Psoas muscle (tissue), 7 donors: ENCODE measurements at regions not wholly inside any gene's neighbourhood (a gene's known extent, or its start where the extent isn't known, plus 50 kb on each side); places are given as distances from the start of the nearest gene placed in this dataset.

Experiments
- ATAC-seq, 4 donors: fragments of 200-7000 bp; cut with Tn5 transposase; one replicate each; pipeline ENCODE4 v1.9.1; 2020; ENCODE audit warnings: moderate library complexity in 3 of 4, mild to moderate bottlenecking in 2 of 4
- DNase-seq, 2 donors: peaks; one replicate each; pipeline ENCODE4 v3.0.0-alpha.2; 2020
- H3K27ac ChIP-seq: fragments of 200-600 bp; one replicate; pipeline ENCODE4 v1.8.0; 2022
- H3K27me3 ChIP-seq, 3 donors: fragments of 200-600 bp in 1 of 3; one replicate each; pipeline versions ENCODE4 v1.6.1 to v1.8.0; 2013 to 2022; ENCODE audit warnings: low read length in 2 of 3, mild to moderate bottlenecking in 2 of 3, moderate library complexity in 1 of 3; ENCODE audit not compliant: insufficient read depth in 3 of 3
- H3K36me3 ChIP-seq, 2 donors: fragments of 200-600 bp in 1 of 2; one replicate each; pipeline versions ENCODE4 v1.6.1 to v1.8.0; 2013 to 2022; ENCODE audit warnings: low read depth in 1 of 2, mild to moderate bottlenecking in 1 of 2, moderate library complexity in 1 of 2; ENCODE audit not compliant: insufficient read depth in 1 of 2
- H3K4me1 ChIP-seq: fragments of 200-600 bp; one replicate; pipeline ENCODE4 v1.8.0; 2022
- H3K4me3 ChIP-seq: fragments of 200-600 bp; one replicate; pipeline ENCODE4 v1.8.0; 2022; ENCODE audit warnings: mild to moderate bottlenecking
- H3K9me3 ChIP-seq: fragments of 200-600 bp; one replicate; pipeline ENCODE4 v1.8.0; 2022
- CTCF ChIP-seq: fragments of 200-600 bp; IDR thresholded peaks from one replicate; pipeline ENCODE4 v1.8.0; 2022; ENCODE audit warnings: antibody characterized with exemption
- WGBS, 3 donors: extraction: QIAGEN DNeasy Blood & Tissue Kit; methylation state at CpG; one replicate each; pipeline versions ENCODE4 v1.1.6 to v1.1.7; 2013; 5-methylcytosine and 5-hydroxymethylcytosine counted together
- intact Hi-C, 2 donors: fragments of 100-400 bp; cut with DNase I; formaldehyde crosslinking; loops; one replicate each; pipeline versions ENCODE4 v1.11.0 to v1.14.2; 2022
- donor health status: healthy with polysubstance abuse.
- donor health status: DM: no; HTN: no; CAD: no; lungs with moderate emphysema.
- donor health status: Bipolar disorder and iron deficiency.
- donor health status: healthy.
- donor health status: DM: yes; HTN: yes; CAD: no.
- donor health status: DM: no; HTN: no; CAD: no.
- donor health status: DM: yes; HTN: yes; CAD: no.

- ATAC-seq = no peak
- intact Hi-C loops = no loop called here
- H3K27ac ChIP-seq = no peak overlapping the region
Measured at GRCh38 chr2:103364177-103364576, 602.3 kb downstream of the TMEM182 start.

GRCh38 chr2:103365071-103365470 is 603.2 kb downstream of the TMEM182 start:
- intact Hi-C loops = no loop called here
- DNase-seq = no peak
- WGBS, 3 donors = 80 to 90% (median 83%) methylated on average over 4 of the region's 4 CpGs
- Histone ChIP-seq H3K4me1 (no peaks in the 10 kb centered on the region), H3K9me3 (no peaks in the 10 kb centered on the region), H3K27me3 (no peaks in the 10 kb centered on the region), H3K27ac (no peak overlapping the region), H3K36me3 (no peaks in the 10 kb centered on the region), H3K4me3 (no peak overlapping the region)
- ATAC-seq = no peak
- TF ChIP-seq CTCF = no peak

More at GRCh38 chr2:103364177-103364576, 602.3 kb downstream of the TMEM182 start:
- H3K36me3 ChIP-seq = no peaks in the 10 kb centered on the region
- no peak for TF ChIP-seq CTCF
- H3K4me1 ChIP-seq = no peaks in the 10 kb centered on the region
- 25 to 38% (median 31%) methylated on average over 4 of the region's 4 CpGs for WGBS, 3 donors
- no peak for DNase-seq
- H3K9me3 ChIP-seq = no peaks in the 10 kb centered on the region
- H3K27me3 ChIP-seq = no peaks in the 10 kb centered on the region
- no peak overlapping the region for H3K4me3 ChIP-seq

- ATAC-seq (no peak), DNase-seq (no peak)
- no peak for TF ChIP-seq CTCF
- H3K4me1 ChIP-seq = no peaks in the 10 kb centered on the region
- H3K27me3 ChIP-seq = no peaks in the 10 kb centered on the region
- intact Hi-C loops = no loop called here
- 87 to 93% (median 89%) methylated on average over 4 of the region's 4 CpGs for WGBS, 3 donors
- no peaks in the 10 kb centered on the region for H3K9me3 ChIP-seq
- H3K27ac ChIP-seq = no peak overlapping the region
- no peak overlapping the region for H3K4me3 ChIP-seq
- no peaks in the 10 kb centered on the region for H3K36me3 ChIP-seq
Measured at GRCh38 chr2:103367877-103368276, 606.0 kb downstream of the TMEM182 start.

GRCh38 chr2:103383541-103383940 is 621.7 kb downstream of the TMEM182 start:
- H3K27ac ChIP-seq = no peak overlapping the region
- DNase-seq (no peak), ATAC-seq (no peak)
- no peaks in the 10 kb centered on the region for H3K36me3 ChIP-seq
- no peak for TF ChIP-seq CTCF
- intact Hi-C loops = no loop called here
- no peaks in the 10 kb centered on the region for H3K4me1 ChIP-seq
- no peaks in the 10 kb centered on the region for H3K9me3 ChIP-seq
- H3K4me3 ChIP-seq = no peak overlapping the region
- 38 to 46% (median 42%) methylated on average over 3 of the region's 3 CpGs for WGBS, 3 donors
- H3K27me3 ChIP-seq = no peaks in the 10 kb centered on the region

- intact Hi-C loops = no loop called here
- Histone ChIP-seq H3K4me3 (no peak overlapping the region), H3K27me3 (no peaks in the 10 kb centered on the region), H3K27ac (no peak overlapping the region), H3K4me1 (no peaks in the 10 kb centered on the region), H3K9me3 (no peaks in the 10 kb centered on the region), H3K36me3 (no peaks in the 10 kb centered on the region)
- DNase-seq (no peak), ATAC-seq (no peak)
- TF ChIP-seq CTCF = no peak
- WGBS, 3 donors = 90 to 92% (median 92%) methylated on average over 3 of the region's 3 CpGs
Measured at GRCh38 chr2:103386872-103387271, 625.0 kb downstream of the TMEM182 start.
